DND-41 (cell line): ENCODE measurements at regions not wholly inside any gene's neighbourhood (a gene's known extent, or its start where the extent isn't known, plus 50 kb on each side); places are given as distances from the start of the nearest gene placed in this dataset.

ENCODE experiments used
- ATAC-seq: fragments of 200-7000 bp; cut with Tn5 transposase; 3 replicates; pipeline ENCODE4 v1.9.1; 2021; ENCODE audit warnings: low read depth; ENCODE audit not compliant: insufficient read depth
- DNase-seq: peaks from one replicate; pipeline ENCODE4 v3.0.0-alpha.2; 2020
- H2AFZ ChIP-seq: 2 replicates; pipeline ENCODE4 v1.6.0; 2012; ENCODE audit warnings: low read depth, low read length
- H3K27ac ChIP-seq: 2 replicates; pipeline ENCODE4 v1.5.1; 2012; ENCODE audit warnings: low read length, inconsistent platforms
- H3K27me3 ChIP-seq: fragments of 200-600 bp; sonication (generic); 2 replicates; pipeline ENCODE4 v1.6.0; 2012; ENCODE audit warnings: low read length, mild to moderate bottlenecking, inconsistent platforms; ENCODE audit not compliant: insufficient read depth, poor library complexity
- H3K36me3 ChIP-seq: 2 replicates; pipeline ENCODE4 v1.5.1; 2012; ENCODE audit warnings: low read length, inconsistent platforms; ENCODE audit not compliant: insufficient read depth
- H3K4me1 ChIP-seq: 2 replicates; pipeline ENCODE4 v1.5.1; 2012; ENCODE audit warnings: mild to moderate bottlenecking, low read length; ENCODE audit not compliant: insufficient read depth
- H3K4me2 ChIP-seq: 2 replicates; pipeline ENCODE4 v1.6.0; 2012; ENCODE audit warnings: mild to moderate bottlenecking, moderate library complexity, low read length, inconsistent platforms; ENCODE audit not compliant: insufficient read depth
- H3K4me3 ChIP-seq, 2 experiments: fragments of 200-600 bp in 1 of 2; shearing (Covaris generic) in 1 of 2; 2 replicates each; pipeline ENCODE4 v1.5.1; 2012 to 2016; ENCODE audit warnings: inconsistent platforms in 2 of 2, low read length in 2 of 2, mild to moderate bottlenecking in 2 of 2, low read depth in 1 of 2, moderate library complexity in 1 of 2
- H3K79me2 ChIP-seq: 2 replicates; pipeline ENCODE4 v1.6.0; 2012; ENCODE audit warnings: low read length, inconsistent platforms; ENCODE audit not compliant: insufficient read depth
- H3K9ac ChIP-seq: 2 replicates; pipeline ENCODE4 v1.6.0; 2012; ENCODE audit warnings: low read depth, mild to moderate bottlenecking, inconsistent platforms, low read length, moderate library complexity
- H3K9me3 ChIP-seq: 2 replicates; pipeline ENCODE4 v1.5.1; 2012; ENCODE audit warnings: low read length, moderate library complexity, mild to moderate bottlenecking, inconsistent platforms; ENCODE audit not compliant: insufficient read depth, severe bottlenecking
- H4K20me1 ChIP-seq: 2 replicates; pipeline ENCODE4 v1.6.0; 2012; ENCODE audit warnings: low read length; ENCODE audit not compliant: insufficient read depth
- CTCF ChIP-seq: IDR thresholded peaks from 2 replicates; pipeline ENCODE4 v1.5.1; 2012; ENCODE audit warnings: borderline replicate concordance, low read length, moderate library complexity, mild to moderate bottlenecking; ENCODE audit not compliant: poor library complexity, severe bottlenecking; ENCODE audit errors: extremely low read depth
- EZH2 ChIP-seq: IDR thresholded peaks from 3 replicates; pipeline ENCODE4 v1.6.1; 2012; ENCODE audit warnings: borderline replicate concordance, low read depth, mild to moderate bottlenecking, moderate library complexity, low read length, inconsistent platforms; ENCODE audit not compliant: severe bottlenecking

GRCh38 chr5:20241351-20241750, 253.4 kb upstream of the CDH18 start:
- H3K9me3 ChIP-seq: no peaks in the 10 kb centered on the region

GRCh38 chr5:20231040-20231439, 243.0 kb upstream of the CDH18 start:
- Histone ChIP-seq H3K4me2 (no peak overlapping the region), H2AFZ (no peak overlapping the region), H4K20me1 (no peaks in the 10 kb centered on the region), H3K79me2 (no peaks in the 10 kb centered on the region), H3K9me3 (no peaks in the 10 kb centered on the region), H3K27me3 (no peaks in the 10 kb centered on the region), H3K27ac (no peak overlapping the region), H3K4me1 (no peaks in the 10 kb centered on the region), H3K4me3 (no peak overlapping the region), H3K9ac (no peak overlapping the region), H3K36me3 (no peaks in the 10 kb centered on the region)
- TF ChIP-seq EZH2: no peak
- TF ChIP-seq CTCF: no peak
- no peak for ATAC-seq
- no peak for DNase-seq

More at GRCh38 chr5:20241351-20241750, 253.4 kb upstream of the CDH18 start:
- Histone ChIP-seq H3K4me2 (no peak overlapping the region), H3K4me1 (no peaks in the 10 kb centered on the region), H3K4me3 (no peak overlapping the region), H3K27me3 (no peaks in the 10 kb centered on the region), H3K36me3 (no peaks in the 10 kb centered on the region), H2AFZ (no peak overlapping the region), H3K9ac (no peak overlapping the region), H3K79me2 (no peaks in the 10 kb centered on the region), H3K27ac (no peak overlapping the region), H4K20me1 (no peaks in the 10 kb centered on the region)
- TF ChIP-seq EZH2 (no peak), CTCF (no peak)
- ATAC-seq: no peak
- DNase-seq: no peak

GRCh38 chr5:20230010-20230409, 242.0 kb upstream of the CDH18 start:
- TF ChIP-seq EZH2 (no peak), CTCF (no peak)
- H3K4me1 ChIP-seq: no peaks in the 10 kb centered on the region
- H3K27me3 ChIP-seq: no peaks in the 10 kb centered on the region
- no peak overlapping the region for H3K4me2 ChIP-seq
- H3K36me3 ChIP-seq: no peaks in the 10 kb centered on the region
- no peak overlapping the region for H3K9ac ChIP-seq
- H3K9me3 ChIP-seq: no peaks in the 10 kb centered on the region
- no peaks in the 10 kb centered on the region for H3K79me2 ChIP-seq
- no peak overlapping the region for H2AFZ ChIP-seq
- DNase-seq (no peak), ATAC-seq (no peak)
- H4K20me1 ChIP-seq: no peaks in the 10 kb centered on the region
- no peak overlapping the region for H3K4me3 ChIP-seq
- no peak overlapping the region for H3K27ac ChIP-seq
